ENCODE measurements at regions not wholly inside any gene's neighbourhood (a gene's known extent, or its start where the extent isn't known, plus 50 kb on each side); places are given as distances from the start of the nearest gene placed in this dataset.

- intact Hi-C loops (cut with DNase I): no loop called here
- TF ChIP-seq, protein P1, sequence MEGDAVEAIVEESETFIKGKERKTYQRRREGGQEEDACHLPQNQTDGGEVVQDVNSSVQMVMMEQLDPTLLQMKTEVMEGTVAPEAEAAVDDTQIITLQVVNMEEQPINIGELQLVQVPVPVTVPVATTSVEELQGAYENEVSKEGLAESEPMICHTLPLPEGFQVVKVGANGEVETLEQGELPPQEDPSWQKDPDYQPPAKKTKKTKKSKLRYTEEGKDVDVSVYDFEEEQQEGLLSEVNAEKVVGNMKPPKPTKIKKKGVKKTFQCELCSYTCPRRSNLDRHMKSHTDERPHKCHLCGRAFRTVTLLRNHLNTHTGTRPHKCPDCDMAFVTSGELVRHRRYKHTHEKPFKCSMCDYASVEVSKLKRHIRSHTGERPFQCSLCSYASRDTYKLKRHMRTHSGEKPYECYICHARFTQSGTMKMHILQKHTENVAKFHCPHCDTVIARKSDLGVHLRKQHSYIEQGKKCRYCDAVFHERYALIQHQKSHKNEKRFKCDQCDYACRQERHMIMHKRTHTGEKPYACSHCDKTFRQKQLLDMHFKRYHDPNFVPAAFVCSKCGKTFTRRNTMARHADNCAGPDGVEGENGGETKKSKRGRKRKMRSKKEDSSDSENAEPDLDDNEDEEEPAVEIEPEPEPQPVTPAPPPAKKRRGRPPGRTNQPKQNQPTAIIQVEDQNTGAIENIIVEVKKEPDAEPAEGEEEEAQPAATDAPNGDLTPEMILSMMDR (IDR thresholded peaks at IDR 0.05): no peak
- H3K27ac ChIP-seq: no peak overlapping the region
- no peaks in the 10 kb centered on the region for H3K4me1 ChIP-seq
- no peaks in the 10 kb centered on the region for H3K9me3 ChIP-seq
- ATAC-seq: no peak
- DNase-seq: peak in 1 of 4 donors; percentile 10
- H3K4me3 ChIP-seq: no peak overlapping the region
- H3K27me3 ChIP-seq: peaks cover 0 to 53% of the 10 kb centered on the region in 2 donors
- no peaks in the 10 kb centered on the region for H3K36me3 ChIP-seq
These were observed 620.4 kb downstream of the BRD1 start for GRCh38 chr22:49207008-49208003.

DNA sequence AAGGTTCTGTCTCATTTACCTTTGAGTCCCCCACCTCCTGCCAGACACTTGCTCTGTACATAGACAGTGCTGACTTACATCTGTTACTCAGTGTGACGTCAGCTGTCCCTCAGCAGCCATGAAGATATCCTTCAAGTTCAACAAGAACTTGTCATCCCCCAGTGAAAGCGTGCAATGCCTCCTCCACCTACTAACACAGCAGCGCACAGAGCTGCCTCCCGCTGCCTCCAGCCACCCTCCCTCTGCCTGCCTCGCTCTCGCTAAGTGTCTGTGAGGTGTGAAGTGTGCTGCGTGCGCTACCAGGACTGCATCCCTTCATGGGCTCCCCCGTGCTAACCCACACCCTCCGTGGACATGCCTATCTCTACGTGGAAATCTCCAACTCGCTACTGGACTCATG, 621.4 kb downstream of the BRD1 start:
- intact Hi-C loops (cut with DNase I): no loop called here

DNA sequence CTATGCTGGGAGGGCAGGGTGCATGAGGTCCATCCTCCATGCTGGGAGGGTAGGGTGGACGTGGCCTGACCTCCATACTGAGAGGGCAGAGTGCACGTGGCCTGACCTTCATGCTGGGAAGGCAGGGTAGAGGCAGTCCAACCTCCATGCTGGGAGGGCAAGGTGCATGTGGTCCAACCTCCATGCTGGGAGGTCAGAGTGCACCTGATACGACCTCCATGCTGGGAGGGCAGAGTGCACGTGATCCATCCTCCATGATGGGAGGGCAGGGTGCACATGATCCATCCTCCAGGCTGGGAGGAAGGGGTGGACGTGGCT, 622.2 kb downstream of the BRD1 start:
- intact Hi-C loops (cut with DNase I): no loop called here
- Histone ChIP-seq H3K36me3 (no peaks in the 10 kb centered on the region), H3K4me1 (no peaks in the 10 kb centered on the region), H3K27ac (no peak overlapping the region), H3K4me3 (no peak overlapping the region), H3K9me3 (no peaks in the 10 kb centered on the region), H3K27me3 (peaks cover 0 to 53% of the 10 kb centered on the region in 2 donors)
- DNase-seq: peak in 1 of 4 donors; percentile 28
- no peak for ATAC-seq
- TF ChIP-seq, protein P1 (IDR thresholded peaks at IDR 0.05): no peak

More for the DNA sequence above, 621.4 kb downstream of the BRD1 start:
- H3K27me3 ChIP-seq: peaks cover 0 to 53% of the 10 kb centered on the region in 2 donors
- H3K4me1 ChIP-seq: no peaks in the 10 kb centered on the region
- H3K9me3 ChIP-seq: no peaks in the 10 kb centered on the region
- TF ChIP-seq, protein P1 (IDR thresholded peaks at IDR 0.05): no peak
- H3K27ac ChIP-seq: no peak overlapping the region
- no peak overlapping the region for H3K4me3 ChIP-seq
- DNase-seq (peak in 1 of 4 donors; percentile 9), ATAC-seq (no peak)
- H3K36me3 ChIP-seq: no peaks in the 10 kb centered on the region

- Histone ChIP-seq H3K36me3 (no peaks in the 10 kb centered on the region), H3K27me3 (peaks cover 0 to 53% of the 10 kb centered on the region in 2 donors), H3K4me3 (no peak overlapping the region), H3K4me1 (no peaks in the 10 kb centered on the region), H3K27ac (no peak overlapping the region), H3K9me3 (no peaks in the 10 kb centered on the region)
- TF ChIP-seq, protein P1 (IDR thresholded peaks at IDR 0.05): no peak
- no peak for ATAC-seq
- peak in 1 of 4 donors; percentile 24 for DNase-seq
- intact Hi-C loops (cut with DNase I): no loop called here
These were observed 622.8 kb downstream of the BRD1 start for GRCh38 chr22:49204599-49205482.

Measured in left lung (tissue), 4 donors.